ENCODE measurements at regions not wholly inside any gene's neighbourhood (a gene's known extent, or its start where the extent isn't known, plus 50 kb on each side); places are given as distances from the start of the nearest gene placed in this dataset.

DNA sequence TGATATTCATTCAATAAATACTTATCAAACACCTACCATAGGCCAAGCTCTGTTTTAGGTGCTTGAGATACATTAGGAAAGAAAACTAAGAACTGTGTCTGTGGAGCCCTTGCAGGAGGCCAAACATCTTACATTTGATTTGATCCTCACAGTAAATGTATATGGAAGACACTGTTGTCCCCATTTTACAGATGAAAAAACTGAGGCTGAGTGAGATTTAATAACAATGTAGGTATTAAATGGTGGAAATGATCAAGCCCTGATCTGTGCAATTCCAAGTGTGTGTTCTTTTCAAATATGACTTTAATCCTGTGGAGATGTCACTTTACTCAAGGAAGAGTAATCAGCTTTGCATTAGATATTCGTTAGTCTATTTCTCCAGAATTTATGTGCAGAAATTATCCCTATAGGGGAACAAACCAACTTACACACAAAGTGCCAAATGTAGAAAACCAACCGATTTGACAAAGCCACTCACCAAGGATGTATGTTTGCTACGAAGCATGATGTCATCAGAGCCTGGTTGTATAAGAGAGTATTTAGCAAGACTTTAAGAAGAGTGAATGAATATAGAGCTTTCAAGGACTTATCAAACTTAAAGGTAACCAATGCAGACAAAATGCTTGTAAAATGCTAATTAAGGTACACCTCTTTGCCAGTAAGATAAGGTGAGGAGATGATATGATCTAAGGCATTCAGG is 153.9 kb upstream of the NFIB start:
- DNase-seq = no peak
- no peak overlapping the region for H3K4me3 ChIP-seq (ENCODE audit: low read length)
- 100% methylated on average over 1 of the region's 3 CpGs for WGBS (ENCODE audit: insufficient coverage, low lambda C conversion rate)
- H3K27ac ChIP-seq (ENCODE audit: low read length) = no peak overlapping the region
- H3K36me3 ChIP-seq (ENCODE audit: control insufficient read depth, insufficient read depth, low read length) = no peaks in the 10 kb centered on the region
- no peaks in the 10 kb centered on the region for H3K4me1 ChIP-seq (ENCODE audit: control insufficient read depth, insufficient read depth, low read length)
- H3K9me3 ChIP-seq (ENCODE audit: control insufficient read depth, low read depth, low read length) = no peaks in the 10 kb centered on the region
- H3K27me3 ChIP-seq (ENCODE audit: control insufficient read depth, insufficient read depth, low read length) = peaks cover 4% of the 10 kb centered on the region

DNA sequence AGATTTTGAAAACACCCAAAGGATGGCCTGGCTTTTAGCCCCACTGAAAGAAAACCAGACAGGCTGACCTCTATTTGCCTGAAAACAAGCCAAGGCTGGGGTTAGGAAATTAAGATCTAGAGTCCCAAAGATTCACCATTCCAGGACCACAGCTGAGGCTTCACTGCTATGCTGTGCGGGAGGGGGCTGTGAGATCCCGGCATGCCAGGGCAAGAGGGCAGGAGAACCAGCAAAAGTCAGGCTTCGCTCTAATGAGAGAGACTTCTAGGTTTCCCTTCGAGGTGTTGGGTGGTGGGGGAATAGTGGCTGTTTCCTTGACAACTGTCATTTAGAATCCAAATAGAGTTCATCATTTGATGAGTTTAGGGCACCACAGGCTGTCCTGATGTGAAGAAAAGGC is 152.9 kb upstream of the NFIB start:
- WGBS (ENCODE audit: insufficient coverage, low lambda C conversion rate) = no CpG with 5 or more reads among the region's 4 CpGs
- DNase-seq = no peak
- H3K27me3 ChIP-seq (ENCODE audit: control insufficient read depth, insufficient read depth, low read length) = peaks cover 4% of the 10 kb centered on the region
- H3K27ac ChIP-seq (ENCODE audit: low read length) = no peak overlapping the region
- no peaks in the 10 kb centered on the region for H3K9me3 ChIP-seq (ENCODE audit: control insufficient read depth, low read depth, low read length)
- no peaks in the 10 kb centered on the region for H3K4me1 ChIP-seq (ENCODE audit: control insufficient read depth, insufficient read depth, low read length)
- no peaks in the 10 kb centered on the region for H3K36me3 ChIP-seq (ENCODE audit: control insufficient read depth, insufficient read depth, low read length)
- H3K4me3 ChIP-seq (ENCODE audit: low read length) = no peak overlapping the region

DNA sequence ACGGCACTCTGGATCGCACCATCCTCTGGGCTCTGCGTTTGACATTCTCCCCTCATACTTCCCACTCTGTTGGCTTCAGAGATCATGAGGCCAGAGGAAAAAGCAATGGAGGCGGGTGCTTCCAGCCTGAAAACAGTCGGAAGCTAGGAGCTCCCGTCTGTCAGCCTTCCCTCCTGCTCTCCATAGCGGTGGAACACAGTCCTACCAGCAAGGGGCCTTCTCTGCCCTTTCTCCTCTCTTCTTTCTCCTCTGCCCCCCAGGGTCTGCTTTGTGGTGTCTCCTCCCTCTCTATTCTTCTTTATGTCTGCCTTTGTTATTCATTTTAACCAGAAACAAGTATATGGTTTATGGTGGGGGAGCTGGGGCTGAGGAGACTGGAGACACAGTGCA is 152.5 kb upstream of the NFIB start:
- H3K4me1 ChIP-seq (ENCODE audit: control insufficient read depth, insufficient read depth, low read length) = no peaks in the 10 kb centered on the region
- no peaks in the 10 kb centered on the region for H3K36me3 ChIP-seq (ENCODE audit: control insufficient read depth, insufficient read depth, low read length)
- H3K27me3 ChIP-seq (ENCODE audit: control insufficient read depth, insufficient read depth, low read length) = peaks cover 4% of the 10 kb centered on the region
- no peak overlapping the region for H3K4me3 ChIP-seq (ENCODE audit: low read length)
- H3K9me3 ChIP-seq (ENCODE audit: control insufficient read depth, low read depth, low read length) = no peaks in the 10 kb centered on the region
- WGBS (ENCODE audit: insufficient coverage, low lambda C conversion rate) = no CpG with 5 or more reads among the region's 7 CpGs
- DNase-seq = no peak
- H3K27ac ChIP-seq (ENCODE audit: low read length) = no peak overlapping the region

DNA sequence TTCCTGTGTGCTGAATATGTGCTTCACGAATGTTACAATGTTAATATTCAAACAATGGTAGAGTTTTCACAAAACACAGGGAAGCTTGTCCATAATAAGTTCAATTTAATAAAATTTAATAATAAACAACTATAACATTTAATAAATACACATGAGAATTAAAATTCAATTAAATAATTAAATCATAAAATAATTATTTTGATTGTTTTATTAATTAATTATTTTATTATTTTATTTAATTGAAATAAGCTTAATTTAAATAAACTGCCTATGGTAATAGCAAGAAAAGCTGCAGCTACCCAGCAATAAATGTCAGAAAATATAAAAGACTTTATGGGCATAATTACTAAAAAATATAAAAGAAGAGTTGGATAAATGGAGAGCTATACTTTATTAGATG is 149.0 kb upstream of the NFIB start:
- no peak for DNase-seq
- H3K36me3 ChIP-seq (ENCODE audit: control insufficient read depth, insufficient read depth, low read length) = no peaks in the 10 kb centered on the region
- H3K4me3 ChIP-seq (ENCODE audit: low read length) = no peak overlapping the region
- no peaks in the 10 kb centered on the region for H3K27me3 ChIP-seq (ENCODE audit: control insufficient read depth, insufficient read depth, low read length)
- H3K4me1 ChIP-seq (ENCODE audit: control insufficient read depth, insufficient read depth, low read length) = no peaks in the 10 kb centered on the region
- no peaks in the 10 kb centered on the region for H3K9me3 ChIP-seq (ENCODE audit: control insufficient read depth, low read depth, low read length)
- no CpG with 5 or more reads among the region's 1 CpG for WGBS (ENCODE audit: insufficient coverage, low lambda C conversion rate)
- H3K27ac ChIP-seq (ENCODE audit: low read length) = no peak overlapping the region

DNA sequence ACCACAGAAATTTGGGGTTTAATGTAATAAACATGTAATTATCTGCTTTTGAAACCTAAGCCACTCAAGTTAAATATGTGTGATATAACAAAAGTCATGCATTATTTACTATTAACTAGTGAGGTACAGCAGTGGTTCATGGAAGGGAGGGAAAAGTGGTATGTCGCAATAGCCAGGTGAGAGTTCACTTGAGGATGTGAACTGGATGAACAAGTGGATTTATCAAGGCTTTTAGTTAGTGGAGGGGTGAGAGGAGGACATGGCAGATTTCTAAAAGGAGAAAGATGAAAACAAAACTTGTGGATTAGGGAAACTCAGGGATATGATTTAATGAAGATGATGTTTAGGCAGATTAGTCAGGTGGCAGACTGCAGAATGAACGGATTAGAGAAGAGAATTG is 141.3 kb upstream of the NFIB start:
- H3K36me3 ChIP-seq (ENCODE audit: control insufficient read depth, insufficient read depth, low read length) = no peaks in the 10 kb centered on the region
- no peaks in the 10 kb centered on the region for H3K27me3 ChIP-seq (ENCODE audit: control insufficient read depth, insufficient read depth, low read length)
- 79% methylated on average over 2 of the region's 2 CpGs for WGBS (ENCODE audit: insufficient coverage, low lambda C conversion rate)
- no peaks in the 10 kb centered on the region for H3K4me1 ChIP-seq (ENCODE audit: control insufficient read depth, insufficient read depth, low read length)
- no peaks in the 10 kb centered on the region for H3K9me3 ChIP-seq (ENCODE audit: control insufficient read depth, low read depth, low read length)
- no peak overlapping the region for H3K4me3 ChIP-seq (ENCODE audit: low read length)
- no peak for DNase-seq
- no peak overlapping the region for H3K27ac ChIP-seq (ENCODE audit: low read length)

DNA sequence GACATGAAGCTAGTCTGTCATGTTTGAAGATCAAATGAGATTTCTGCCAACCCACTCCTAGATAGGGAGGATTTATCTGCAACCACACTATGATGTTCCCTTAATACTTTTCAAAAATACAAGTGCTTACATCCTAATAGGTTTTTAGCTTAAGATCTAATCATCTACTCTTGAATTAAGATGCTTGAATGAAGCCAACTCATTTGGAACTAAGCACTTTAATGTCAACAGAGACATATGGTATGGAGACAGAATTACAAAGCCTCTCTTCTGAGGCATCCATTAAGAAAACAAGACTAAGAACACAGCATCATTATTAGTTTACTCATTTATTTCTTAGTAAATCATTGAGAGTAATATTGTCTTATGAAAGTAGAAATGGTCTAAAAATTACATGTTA is 139.3 kb upstream of the NFIB start:
- H3K9me3 ChIP-seq (ENCODE audit: control insufficient read depth, low read depth, low read length) = no peaks in the 10 kb centered on the region
- no peak overlapping the region for H3K27ac ChIP-seq (ENCODE audit: low read length)
- no peak for DNase-seq
- no peaks in the 10 kb centered on the region for H3K4me1 ChIP-seq (ENCODE audit: control insufficient read depth, insufficient read depth, low read length)
- H3K27me3 ChIP-seq (ENCODE audit: control insufficient read depth, insufficient read depth, low read length) = no peaks in the 10 kb centered on the region
- no peak overlapping the region for H3K4me3 ChIP-seq (ENCODE audit: low read length)
- H3K36me3 ChIP-seq (ENCODE audit: control insufficient read depth, insufficient read depth, low read length) = no peaks in the 10 kb centered on the region

DNA sequence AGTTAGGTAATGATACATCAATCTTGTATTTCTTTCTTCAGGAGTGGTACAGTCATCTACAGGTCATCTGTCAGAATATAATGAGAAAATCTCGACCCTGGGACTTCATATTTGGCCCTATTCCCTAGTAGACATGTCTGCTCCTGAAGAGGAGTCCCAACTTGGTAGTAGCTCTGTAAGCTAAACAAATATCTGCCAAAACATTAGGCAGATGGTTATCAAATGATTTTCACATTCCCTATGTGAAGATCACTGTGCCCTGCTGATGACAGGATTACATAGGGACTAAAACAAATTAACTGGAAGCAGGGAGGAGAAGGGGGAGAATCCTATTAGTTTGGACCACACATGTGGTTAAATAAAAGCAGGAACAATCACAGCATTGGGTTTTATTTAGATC is 138.6 kb upstream of the NFIB start:
- H3K4me1 ChIP-seq (ENCODE audit: control insufficient read depth, insufficient read depth, low read length) = no peaks in the 10 kb centered on the region
- no peak overlapping the region for H3K27ac ChIP-seq (ENCODE audit: low read length)
- H3K27me3 ChIP-seq (ENCODE audit: control insufficient read depth, insufficient read depth, low read length) = no peaks in the 10 kb centered on the region
- H3K36me3 ChIP-seq (ENCODE audit: control insufficient read depth, insufficient read depth, low read length) = no peaks in the 10 kb centered on the region
- no peak for DNase-seq
- no peaks in the 10 kb centered on the region for H3K9me3 ChIP-seq (ENCODE audit: control insufficient read depth, low read depth, low read length)
- H3K4me3 ChIP-seq (ENCODE audit: low read length) = no peak overlapping the region
- no CpG with 5 or more reads among the region's 1 CpG for WGBS (ENCODE audit: insufficient coverage, low lambda C conversion rate)

DNA sequence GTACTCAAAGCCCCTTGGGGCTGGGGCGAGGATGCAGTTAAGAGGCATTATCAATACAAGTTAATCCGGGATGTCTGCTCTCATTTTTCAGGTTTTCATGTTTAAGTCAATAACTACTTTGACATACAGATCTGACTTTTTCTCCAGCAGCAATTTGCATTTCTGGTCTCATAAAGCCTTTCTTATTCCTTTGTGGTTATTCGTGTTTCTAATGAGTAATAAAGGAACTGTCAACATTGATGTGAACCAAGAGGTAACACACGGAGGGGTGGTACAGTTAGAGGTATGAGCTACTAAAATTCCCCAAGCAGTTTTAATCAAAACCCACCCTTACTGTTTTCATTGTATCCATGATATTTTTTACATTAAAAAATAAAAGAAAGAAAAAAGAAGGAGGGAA is 138.0 kb upstream of the NFIB start:
- H3K27me3 ChIP-seq (ENCODE audit: control insufficient read depth, insufficient read depth, low read length) = no peaks in the 10 kb centered on the region
- WGBS (ENCODE audit: insufficient coverage, low lambda C conversion rate) = 20% methylated on average over 1 of the region's 4 CpGs

DNA sequence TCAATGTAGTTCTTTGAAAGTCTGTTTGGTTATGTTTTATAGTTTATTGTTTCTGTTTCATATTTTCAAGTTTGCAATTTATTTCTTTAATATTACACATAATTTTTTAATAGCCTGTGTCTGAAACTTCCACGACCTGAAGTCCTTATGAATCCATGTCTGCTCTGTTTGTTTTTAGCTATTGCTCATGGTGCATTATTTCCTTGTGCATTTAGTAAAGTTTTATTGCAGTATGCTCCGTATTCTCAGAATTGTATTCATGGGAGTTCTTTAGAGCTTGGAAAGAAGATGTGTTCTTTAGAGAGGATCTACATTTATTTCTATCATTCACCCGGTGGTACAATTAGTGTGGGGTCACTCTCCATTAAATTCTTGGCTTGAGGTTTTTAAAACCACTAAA is 133.2 kb upstream of the NFIB start:
- no peaks in the 10 kb centered on the region for H3K36me3 ChIP-seq (ENCODE audit: control insufficient read depth, insufficient read depth, low read length)
- no peaks in the 10 kb centered on the region for H3K27me3 ChIP-seq (ENCODE audit: control insufficient read depth, insufficient read depth, low read length)
- no peak overlapping the region for H3K27ac ChIP-seq (ENCODE audit: low read length)
- DNase-seq = no peak
- no peak overlapping the region for H3K4me3 ChIP-seq (ENCODE audit: low read length)
- no peaks in the 10 kb centered on the region for H3K9me3 ChIP-seq (ENCODE audit: control insufficient read depth, low read depth, low read length)
- no peaks in the 10 kb centered on the region for H3K4me1 ChIP-seq (ENCODE audit: control insufficient read depth, insufficient read depth, low read length)
- 0% methylated on average over 1 of the region's 3 CpGs for WGBS (ENCODE audit: insufficient coverage, low lambda C conversion rate)

More for the DNA sequence above, 138.0 kb upstream of the NFIB start:
- no peaks in the 10 kb centered on the region for H3K9me3 ChIP-seq (ENCODE audit: control insufficient read depth, low read depth, low read length)
- no peaks in the 10 kb centered on the region for H3K36me3 ChIP-seq (ENCODE audit: control insufficient read depth, insufficient read depth, low read length)
- no peak overlapping the region for H3K27ac ChIP-seq (ENCODE audit: low read length)
- DNase-seq = no peak
- H3K4me1 ChIP-seq (ENCODE audit: control insufficient read depth, insufficient read depth, low read length) = no peaks in the 10 kb centered on the region
- H3K4me3 ChIP-seq (ENCODE audit: low read length) = no peak overlapping the region

DNA sequence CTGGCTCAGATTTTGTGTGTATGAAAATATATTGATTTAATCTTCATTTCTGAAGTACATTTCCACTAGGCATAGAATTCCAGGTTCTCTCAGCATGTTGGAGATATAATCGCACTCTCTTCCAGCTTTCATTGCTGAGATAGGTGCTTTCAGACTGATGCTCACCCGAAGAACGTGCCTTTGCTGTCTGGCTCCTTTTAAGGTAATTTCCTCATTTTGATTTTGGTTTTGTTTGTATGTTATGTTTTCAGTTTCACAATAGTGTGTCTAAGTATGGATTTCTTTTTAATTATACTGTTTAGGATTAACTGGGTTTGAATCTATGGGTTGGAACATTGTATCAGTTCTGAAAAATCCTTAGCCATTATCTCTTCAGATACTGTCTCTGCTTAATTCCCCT is 132.0 kb upstream of the NFIB start:
- H3K27ac ChIP-seq (ENCODE audit: low read length) = no peak overlapping the region
- no CpG with 5 or more reads among the region's 3 CpGs for WGBS (ENCODE audit: insufficient coverage, low lambda C conversion rate)
- H3K27me3 ChIP-seq (ENCODE audit: control insufficient read depth, insufficient read depth, low read length) = no peaks in the 10 kb centered on the region
- H3K9me3 ChIP-seq (ENCODE audit: control insufficient read depth, low read depth, low read length) = no peaks in the 10 kb centered on the region
- no peak overlapping the region for H3K4me3 ChIP-seq (ENCODE audit: low read length)
- H3K4me1 ChIP-seq (ENCODE audit: control insufficient read depth, insufficient read depth, low read length) = no peaks in the 10 kb centered on the region
- no peak for DNase-seq
- no peaks in the 10 kb centered on the region for H3K36me3 ChIP-seq (ENCODE audit: control insufficient read depth, insufficient read depth, low read length)

DNA sequence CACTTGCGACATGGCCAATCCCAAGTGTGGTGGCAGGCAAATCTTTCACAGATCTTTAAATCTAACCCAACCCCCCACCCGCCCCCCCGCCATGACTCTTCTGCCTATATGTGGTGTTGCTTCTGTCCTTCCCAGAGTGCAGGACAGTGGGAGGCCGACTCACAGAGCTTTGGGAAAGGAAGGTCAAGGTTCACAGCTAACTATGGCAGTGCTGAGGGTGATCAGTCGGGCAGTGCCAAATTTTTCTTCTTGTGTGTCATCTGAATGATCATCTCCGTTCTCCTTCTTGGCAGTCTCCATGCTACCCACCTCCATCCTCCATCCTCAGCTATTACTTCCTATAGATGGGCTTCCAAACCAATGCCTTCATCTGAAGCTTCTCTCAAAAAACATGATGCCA is 129.0 kb upstream of the NFIB start:
- no peaks in the 10 kb centered on the region for H3K9me3 ChIP-seq (ENCODE audit: control insufficient read depth, low read depth, low read length)
- H3K27me3 ChIP-seq (ENCODE audit: control insufficient read depth, insufficient read depth, low read length) = no peaks in the 10 kb centered on the region
- no peak for DNase-seq
- H3K36me3 ChIP-seq (ENCODE audit: control insufficient read depth, insufficient read depth, low read length) = no peaks in the 10 kb centered on the region
- H3K4me1 ChIP-seq (ENCODE audit: control insufficient read depth, insufficient read depth, low read length) = no peaks in the 10 kb centered on the region
- H3K27ac ChIP-seq (ENCODE audit: low read length) = no peak overlapping the region
- H3K4me3 ChIP-seq (ENCODE audit: low read length) = no peak overlapping the region
- WGBS (ENCODE audit: insufficient coverage, low lambda C conversion rate) = no CpG with 5 or more reads among the region's 6 CpGs
